Liver (tissue), 8 donors: ENCODE measurements at regions not wholly inside any gene's neighbourhood (a gene's known extent, or its start where the extent isn't known, plus 50 kb on each side); places are given as distances from the start of the nearest gene placed in this dataset.
A peak's percentile ranks its signal among the peaks of the same experiment; 100 is the strongest.

Source experiments
- DNase-seq: peaks from one replicate; pipeline ENCODE4 v3.0.0-alpha.2; 2017; ENCODE audit warnings: low spot score
- H3K27ac ChIP-seq, 2 donors: one replicate each; pipeline ENCODE4 v1.7.0; 2013; ENCODE audit warnings: inconsistent platforms in 2 of 2, low read length in 2 of 2, control low read depth in 1 of 2, low read depth in 1 of 2, mild to moderate bottlenecking in 1 of 2
- H3K27me3 ChIP-seq, 4 donors: one replicate each; pipeline versions ENCODE4 v1.6.1 to v1.7.0; 2013; ENCODE audit warnings: low read length in 3 of 4, inconsistent platforms in 1 of 4, mild to moderate bottlenecking in 1 of 4, moderate library complexity in 1 of 4; ENCODE audit not compliant: control insufficient read depth in 4 of 4, insufficient read depth in 4 of 4
- H3K36me3 ChIP-seq, 4 donors: one replicate each; pipeline versions ENCODE4 v1.6.1 to v1.7.0; 2013; ENCODE audit warnings: low read length in 3 of 4, mild to moderate bottlenecking in 3 of 4, low read depth in 1 of 4, moderate library complexity in 1 of 4; ENCODE audit not compliant: control insufficient read depth in 4 of 4, insufficient read depth in 3 of 4
- H3K4me1 ChIP-seq, 4 donors: one replicate each; pipeline versions ENCODE4 v1.6.1 to v1.7.0; 2013; ENCODE audit warnings: low read length in 3 of 4, mild to moderate bottlenecking in 3 of 4, moderate library complexity in 1 of 4; ENCODE audit not compliant: control insufficient read depth in 4 of 4, insufficient read depth in 4 of 4
- H3K4me3 ChIP-seq, 3 donors: one replicate each; pipeline versions ENCODE4 v1.6.1 to v1.7.0; 2013; ENCODE audit warnings: low read length in 3 of 3, control low read depth in 1 of 3, low read depth in 1 of 3, mild to moderate bottlenecking in 1 of 3
- H3K9ac ChIP-seq, 2 donors: one replicate each; pipeline ENCODE4 v1.7.0; 2013; ENCODE audit warnings: low read length in 2 of 2, mild to moderate bottlenecking in 2 of 2, moderate library complexity in 2 of 2, control low read depth in 1 of 2, low read depth in 1 of 2
- H3K9me3 ChIP-seq, 4 donors: one replicate each; pipeline versions ENCODE4 v1.6.1 to v1.7.0; 2013; ENCODE audit warnings: low read length in 3 of 4; ENCODE audit not compliant: control insufficient read depth in 4 of 4
- ATF3 ChIP-seq: IDR thresholded peaks from 2 replicates; pipeline ENCODE4 v1.6.1; 2016; ENCODE audit warnings: antibody characterized with exemption
- CTCF ChIP-seq: fragments of 150-350 bp; IDR thresholded peaks from 2 replicates; pipeline ENCODE4 v1.5.1; 2017; ENCODE audit warnings: improper control_type of control experiment, low read depth, low read length; ENCODE audit not compliant: missing input control
- FOXA2 ChIP-seq: IDR thresholded peaks from 2 replicates; pipeline ENCODE4 v1.6.1; 2016; ENCODE audit warnings: antibody characterized with exemption
- GABPA ChIP-seq, 2 donors: IDR thresholded peaks in 1 of 2; conservative IDR thresholded peaks in 1 of 2; 2 replicates each; pipeline ENCODE4 v1.6.1; 2016; ENCODE audit warnings: antibody characterized with exemption in 2 of 2, mild to moderate bottlenecking in 1 of 2, moderate library complexity in 1 of 2
- HNF4A ChIP-seq, 2 donors: conservative IDR thresholded peaks; 2 replicates each; pipeline ENCODE4 v1.6.1; 2016; ENCODE audit warnings: antibody characterized with exemption in 2 of 2, mild to moderate bottlenecking in 2 of 2
- HNF4G ChIP-seq: IDR thresholded peaks from 2 replicates; pipeline ENCODE4 v1.6.1; 2016; ENCODE audit warnings: antibody characterized with exemption
- JUND ChIP-seq, 2 donors: IDR thresholded peaks; 2 replicates each; pipeline ENCODE4 v1.6.1; 2016; ENCODE audit warnings: antibody characterized with exemption in 2 of 2
- MAX ChIP-seq: IDR thresholded peaks from 2 replicates; pipeline ENCODE4 v1.6.1; 2016; ENCODE audit warnings: antibody characterized with exemption
- NR2F2 ChIP-seq: IDR thresholded peaks from 2 replicates; pipeline ENCODE4 v1.6.1; 2016; ENCODE audit warnings: antibody characterized with exemption
- RAD21 ChIP-seq, 2 donors: IDR thresholded peaks; 2 replicates each; pipeline ENCODE4 v1.6.1; 2016; ENCODE audit warnings: antibody characterized with exemption in 2 of 2, mild to moderate bottlenecking in 2 of 2
- RXRA ChIP-seq, 2 donors: IDR thresholded peaks; 2 replicates each; pipeline ENCODE4 v1.6.1; 2017 to 2018; ENCODE audit warnings: antibody characterized with exemption in 2 of 2, mild to moderate bottlenecking in 1 of 2
- SP1 ChIP-seq: IDR thresholded peaks from 2 replicates; pipeline ENCODE4 v1.6.1; 2018; ENCODE audit warnings: antibody characterized with exemption, mild to moderate bottlenecking
- YY1 ChIP-seq: IDR thresholded peaks from 2 replicates; pipeline ENCODE4 v1.6.1; 2016; ENCODE audit warnings: antibody characterized with exemption, mild to moderate bottlenecking
- ZBTB33 ChIP-seq: IDR thresholded peaks from 2 replicates; pipeline ENCODE4 v1.6.1; 2016; ENCODE audit warnings: antibody characterized with exemption
- WGBS: extraction: QIAGEN DNeasy Blood & Tissue Kit; methylation state at CpG from one replicate; pipeline ENCODE4 v1.1.7; 2013; 5-methylcytosine and 5-hydroxymethylcytosine counted together
- donor health status: healthy.
- donor health status: healthy.
- donor health status: healthy.
- donor health status: healthy.
- donor health status: healthy.

GRCh38 chr1:47655521-47656300 is 217.9 kb downstream of the FOXD2 start:
- H3K36me3 ChIP-seq: no peaks in the 10 kb centered on the region
- no peak for DNase-seq
- H3K27me3 ChIP-seq: no peaks in the 10 kb centered on the region
- H3K4me3 ChIP-seq: no peak overlapping the region
- no peaks in the 10 kb centered on the region for H3K4me1 ChIP-seq
- TF ChIP-seq SP1 (no peak), HNF4A (conservative IDR thresholded peaks at IDR 0.05) (no peak), ZBTB33 (no peak), JUND (IDR thresholded peaks at IDR 0.05) (no peak), NR2F2 (no peak), ATF3 (no peak), CTCF (no peak), YY1 (no peak), HNF4G (no peak), RAD21 (IDR thresholded peaks at IDR 0.05) (no peak), MAX (no peak), FOXA2 (no peak), RXRA (IDR thresholded peaks at IDR 0.05) (no peak), GABPA (IDR thresholded peaks at IDR 0.05 in 1 of 2, conservative IDR thresholded peaks at IDR 0.05 in 1 of 2) (no peak)
- no peaks in the 10 kb centered on the region for H3K9me3 ChIP-seq
- no peak overlapping the region for H3K27ac ChIP-seq
- H3K9ac ChIP-seq: no peak overlapping the region
- 76% methylated on average over 5 of the region's 5 CpGs for WGBS

- Histone ChIP-seq H3K9ac (no peak overlapping the region), H3K4me1 (no peaks in the 10 kb centered on the region), H3K27me3 (no peaks in the 10 kb centered on the region), H3K27ac (no peak overlapping the region), H3K36me3 (no peaks in the 10 kb centered on the region), H3K4me3 (no peak overlapping the region), H3K9me3 (no peaks in the 10 kb centered on the region)
- TF ChIP-seq NR2F2: peak; percentile 28
- peak in 1 of 2 donors; percentile 6 for TF ChIP-seq RAD21 (IDR thresholded peaks at IDR 0.05)
- no peak for TF ChIP-seq HNF4G
- no peak for TF ChIP-seq GABPA (IDR thresholded peaks at IDR 0.05 in 1 of 2, conservative IDR thresholded peaks at IDR 0.05 in 1 of 2)
- TF ChIP-seq MAX: no peak
- TF ChIP-seq ZBTB33: no peak
- TF ChIP-seq SP1: peak; percentile 28
- no peak for TF ChIP-seq JUND (IDR thresholded peaks at IDR 0.05)
- no peak for DNase-seq
- 84% methylated on average over 18 of the region's 18 CpGs for WGBS
Observed at GRCh38 chr1:47656719-47657685, 219.2 kb downstream of the FOXD2 start.
